ENCODE measurements at regions not wholly inside any gene's neighbourhood (a gene's known extent, or its start where the extent isn't known, plus 50 kb on each side); places are given as distances from the start of the nearest gene placed in this dataset.

- TF ChIP-seq, protein P1, sequence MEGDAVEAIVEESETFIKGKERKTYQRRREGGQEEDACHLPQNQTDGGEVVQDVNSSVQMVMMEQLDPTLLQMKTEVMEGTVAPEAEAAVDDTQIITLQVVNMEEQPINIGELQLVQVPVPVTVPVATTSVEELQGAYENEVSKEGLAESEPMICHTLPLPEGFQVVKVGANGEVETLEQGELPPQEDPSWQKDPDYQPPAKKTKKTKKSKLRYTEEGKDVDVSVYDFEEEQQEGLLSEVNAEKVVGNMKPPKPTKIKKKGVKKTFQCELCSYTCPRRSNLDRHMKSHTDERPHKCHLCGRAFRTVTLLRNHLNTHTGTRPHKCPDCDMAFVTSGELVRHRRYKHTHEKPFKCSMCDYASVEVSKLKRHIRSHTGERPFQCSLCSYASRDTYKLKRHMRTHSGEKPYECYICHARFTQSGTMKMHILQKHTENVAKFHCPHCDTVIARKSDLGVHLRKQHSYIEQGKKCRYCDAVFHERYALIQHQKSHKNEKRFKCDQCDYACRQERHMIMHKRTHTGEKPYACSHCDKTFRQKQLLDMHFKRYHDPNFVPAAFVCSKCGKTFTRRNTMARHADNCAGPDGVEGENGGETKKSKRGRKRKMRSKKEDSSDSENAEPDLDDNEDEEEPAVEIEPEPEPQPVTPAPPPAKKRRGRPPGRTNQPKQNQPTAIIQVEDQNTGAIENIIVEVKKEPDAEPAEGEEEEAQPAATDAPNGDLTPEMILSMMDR (IDR thresholded peaks at IDR 0.05), result no peak
- no peak for TF ChIP-seq POLR2A (IDR thresholded peaks at IDR 0.05)
Observed at GRCh38 chr21:35571910-35572309, 488.4 kb downstream of the SETD4 start.

All from adrenal gland (tissue), 5 donors.